T-helper 1 cell treated with Interleukin-12 subunit alpha and Interleukin-12 subunit beta and Interleukin-4 antibody, amounts not matched to agents 30 μg/mL and 1 μg/mL, for 36 hours (primary cell): ENCODE measurements at regions not wholly inside any gene's neighbourhood (a gene's known extent, or its start where the extent isn't known, plus 50 kb on each side); places are given as distances from the start of the nearest gene placed in this dataset.

ENCODE experiments used
- H3K27ac Mint-ChIP-seq: one replicate; pipeline ENCODE4 v1.8.0; 2021; ENCODE audit warnings: mild to moderate bottlenecking, mixed read lengths
- H3K27me3 Mint-ChIP-seq: one replicate; pipeline ENCODE4 v1.8.0; 2021; ENCODE audit warnings: low read depth, mixed read lengths
- H3K36me3 Mint-ChIP-seq: one replicate; pipeline ENCODE4 v1.8.0; 2021; ENCODE audit warnings: low read depth, mixed read lengths
- H3K4me1 Mint-ChIP-seq: one replicate; pipeline ENCODE4 v1.8.0; 2021; ENCODE audit warnings: low read depth, mixed read lengths
- H3K4me3 Mint-ChIP-seq: one replicate; pipeline ENCODE4 v1.8.0; 2021; ENCODE audit warnings: mild to moderate bottlenecking, moderate library complexity, mixed read lengths
- H3K9me3 Mint-ChIP-seq: one replicate; pipeline ENCODE4 v1.8.0; 2021; ENCODE audit warnings: mixed read lengths

DNA sequence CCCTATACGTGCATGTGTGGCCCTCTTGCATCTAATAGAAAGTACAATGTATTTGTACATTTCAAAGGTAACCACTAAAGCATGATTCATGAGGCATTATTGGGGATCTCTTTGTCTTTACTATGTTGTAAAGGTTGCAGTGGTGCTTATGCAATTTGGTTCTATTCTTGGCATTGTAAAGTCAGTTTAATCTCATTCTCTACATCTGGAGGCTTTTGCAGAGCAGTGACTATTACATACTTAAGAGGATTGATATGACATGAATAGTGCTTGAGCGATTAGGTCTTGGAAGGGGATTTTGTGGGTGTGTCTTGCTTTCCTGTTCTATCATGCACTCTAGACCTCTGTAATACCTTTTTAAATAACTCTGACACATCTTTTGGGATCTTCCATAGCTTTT, 610.0 kb downstream of the EFNB2 start:
- no peak overlapping the region for H3K27ac Mint-ChIP-seq
- H3K9me3 Mint-ChIP-seq = no peaks in the 10 kb centered on the region
- H3K36me3 Mint-ChIP-seq = no peaks in the 10 kb centered on the region
- no peak overlapping the region for H3K4me3 Mint-ChIP-seq
- no peaks in the 10 kb centered on the region for H3K4me1 Mint-ChIP-seq
- no peaks in the 10 kb centered on the region for H3K27me3 Mint-ChIP-seq

- H3K27me3 Mint-ChIP-seq = no peaks in the 10 kb centered on the region
- no peak overlapping the region for H3K4me3 Mint-ChIP-seq
- H3K27ac Mint-ChIP-seq = no peak overlapping the region
- H3K36me3 Mint-ChIP-seq = no peaks in the 10 kb centered on the region
- no peaks in the 10 kb centered on the region for H3K9me3 Mint-ChIP-seq
- H3K4me1 Mint-ChIP-seq = no peaks in the 10 kb centered on the region
Observed at GRCh38 chr13:105921711-105922110, 613.8 kb downstream of the EFNB2 start.

- H3K9me3 Mint-ChIP-seq = no peaks in the 10 kb centered on the region
- H3K4me3 Mint-ChIP-seq = no peak overlapping the region
- H3K27me3 Mint-ChIP-seq = no peaks in the 10 kb centered on the region
- H3K27ac Mint-ChIP-seq = no peak overlapping the region
- no peaks in the 10 kb centered on the region for H3K4me1 Mint-ChIP-seq
- no peaks in the 10 kb centered on the region for H3K36me3 Mint-ChIP-seq
Observed at GRCh38 chr13:105920370-105920769, 615.1 kb downstream of the EFNB2 start.

- Mint-ChIP-seq H3K36me3 (no peaks in the 10 kb centered on the region), H3K27ac (no peak overlapping the region), H3K9me3 (no peaks in the 10 kb centered on the region), H3K27me3 (no peaks in the 10 kb centered on the region), H3K4me3 (no peak overlapping the region), H3K4me1 (no peaks in the 10 kb centered on the region)
Observed at GRCh38 chr13:105918842-105919741, 616.4 kb downstream of the EFNB2 start.

DNA sequence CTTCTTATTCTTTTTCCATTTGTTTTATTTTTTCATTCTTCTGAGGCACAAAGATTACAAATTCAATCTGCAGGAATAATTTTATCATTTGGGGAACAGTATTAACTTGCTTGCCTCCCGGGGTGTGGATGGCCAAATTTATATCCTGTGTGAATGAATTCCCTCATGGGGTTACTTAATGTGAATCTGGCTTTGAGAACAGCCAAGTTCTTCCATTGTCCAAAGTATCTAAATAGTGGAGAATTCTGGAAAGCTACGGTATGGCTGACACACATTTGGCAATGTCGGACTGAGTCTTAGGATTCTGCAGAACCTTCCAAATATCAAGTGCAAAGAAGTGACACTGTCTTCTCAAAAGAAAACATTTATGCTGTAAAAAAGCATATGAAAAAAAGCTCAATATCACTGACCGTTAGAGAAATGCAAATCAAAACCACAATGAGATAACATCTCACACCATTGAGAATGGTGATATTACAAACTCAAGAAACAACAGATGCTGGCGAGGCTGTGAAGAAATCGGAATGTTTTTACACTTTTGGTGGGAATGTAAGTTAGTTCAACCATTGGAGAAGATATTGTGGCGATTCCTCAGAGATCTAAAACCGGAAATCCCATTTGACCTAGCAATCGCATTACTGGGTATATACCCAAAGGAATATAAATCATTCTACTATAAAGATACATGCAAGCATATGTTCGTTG, 620.2 kb downstream of the EFNB2 start:
- no peaks in the 10 kb centered on the region for H3K36me3 Mint-ChIP-seq
- H3K27me3 Mint-ChIP-seq = peaks cover 5% of the 10 kb centered on the region
- H3K9me3 Mint-ChIP-seq = no peaks in the 10 kb centered on the region
- no peak overlapping the region for H3K27ac Mint-ChIP-seq
- no peaks in the 10 kb centered on the region for H3K4me1 Mint-ChIP-seq
- no peak overlapping the region for H3K4me3 Mint-ChIP-seq

- Mint-ChIP-seq H3K4me3 (no peak overlapping the region), H3K27me3 (peaks cover 7% of the 10 kb centered on the region), H3K4me1 (no peaks in the 10 kb centered on the region), H3K9me3 (no peaks in the 10 kb centered on the region), H3K27ac (no peak overlapping the region), H3K36me3 (no peaks in the 10 kb centered on the region)
Observed at GRCh38 chr13:105914291-105915036, 621.0 kb downstream of the EFNB2 start.

DNA sequence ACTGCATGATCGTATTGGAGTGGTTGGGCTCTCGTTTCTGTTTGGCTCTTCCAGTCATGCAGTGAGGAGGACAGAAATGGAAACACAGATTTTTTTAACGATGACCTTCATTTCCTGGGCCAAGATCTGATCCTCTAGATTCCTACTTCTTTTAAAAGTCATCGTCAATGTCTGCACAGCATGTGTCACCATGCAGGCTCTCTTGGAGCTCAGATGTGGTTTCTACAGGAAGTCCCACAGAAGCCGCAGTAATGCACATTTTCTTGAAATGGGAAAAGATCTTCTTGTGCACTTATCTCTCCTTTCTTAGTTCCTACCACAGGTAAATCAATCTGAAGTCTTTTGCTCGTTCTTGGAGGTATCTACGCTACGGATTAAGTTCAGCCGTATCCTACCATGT, 626.9 kb downstream of the EFNB2 start:
- H3K36me3 Mint-ChIP-seq = no peaks in the 10 kb centered on the region
- peak overlapping the region; percentile 23 for H3K4me3 Mint-ChIP-seq
- no peaks in the 10 kb centered on the region for H3K9me3 Mint-ChIP-seq
- H3K27me3 Mint-ChIP-seq = peaks cover 15% of the 10 kb centered on the region
- H3K27ac Mint-ChIP-seq = no peak overlapping the region
- H3K4me1 Mint-ChIP-seq = peaks cover 7% of the 10 kb centered on the region

DNA sequence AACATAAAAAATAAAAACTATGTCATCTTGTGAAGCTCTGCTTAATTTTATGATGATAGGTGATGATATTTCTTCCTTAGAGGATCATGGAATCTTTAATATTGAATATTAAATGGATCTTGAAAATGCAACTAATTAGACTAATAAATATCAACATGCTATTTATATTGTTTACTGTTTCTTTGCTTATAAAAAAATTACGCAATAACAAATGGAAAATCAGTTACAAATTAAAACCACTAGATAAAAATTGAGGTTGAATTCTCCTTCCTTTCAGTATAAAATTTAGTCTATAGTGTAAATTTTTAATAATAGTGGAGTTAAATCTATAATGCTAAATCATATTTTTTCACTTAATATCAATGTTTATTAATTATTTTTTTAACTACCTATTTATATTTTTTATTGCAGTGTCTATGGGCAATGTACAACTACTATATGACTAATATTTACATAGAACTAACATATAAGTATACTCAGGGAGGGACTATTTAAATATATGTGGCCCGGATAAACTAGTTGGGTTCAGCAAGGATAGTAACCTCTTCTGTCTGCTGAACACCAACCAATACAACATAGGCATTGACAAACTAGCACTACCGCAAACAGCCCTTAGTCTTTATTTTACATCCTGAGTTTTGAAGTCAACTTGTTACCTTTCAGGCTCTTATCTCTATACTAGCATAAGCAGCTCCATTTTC, 628.0 kb downstream of the EFNB2 start:
- Mint-ChIP-seq H3K9me3 (no peaks in the 10 kb centered on the region), H3K27me3 (peaks cover 15% of the 10 kb centered on the region), H3K4me1 (peaks cover 7% of the 10 kb centered on the region), H3K36me3 (no peaks in the 10 kb centered on the region), H3K27ac (no peak overlapping the region), H3K4me3 (no peak overlapping the region)

GRCh38 chr13:105906746-105907145, 628.7 kb downstream of the EFNB2 start:
- Mint-ChIP-seq H3K4me3 (no peak overlapping the region), H3K9me3 (no peaks in the 10 kb centered on the region), H3K36me3 (no peaks in the 10 kb centered on the region), H3K4me1 (peaks cover 7% of the 10 kb centered on the region), H3K27me3 (peaks cover 15% of the 10 kb centered on the region), H3K27ac (no peak overlapping the region)

- no peak overlapping the region for H3K27ac Mint-ChIP-seq
- no peak overlapping the region for H3K4me3 Mint-ChIP-seq
Observed at GRCh38 chr13:105904034-105904742, 631.3 kb downstream of the EFNB2 start.

DNA sequence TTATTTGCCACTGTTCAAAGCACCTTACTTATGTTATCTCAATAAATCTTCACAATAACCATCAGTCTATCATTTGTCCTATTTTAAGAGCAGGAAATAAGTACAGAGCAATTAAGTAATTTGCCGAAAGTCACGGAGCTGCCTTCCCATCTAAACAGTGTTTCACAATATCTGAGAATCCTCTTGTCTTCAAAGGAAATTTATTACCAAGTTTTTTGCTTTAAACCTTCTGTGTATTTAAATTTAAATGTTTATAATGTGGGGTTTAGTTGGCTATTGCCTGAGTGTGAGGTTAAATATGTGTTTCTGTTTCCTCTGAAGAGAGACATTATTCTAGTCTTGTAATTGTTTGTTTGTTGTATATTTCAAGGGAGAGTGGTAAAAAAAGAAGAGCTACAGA, 633.1 kb downstream of the EFNB2 start:
- peaks cover 4% of the 10 kb centered on the region for H3K9me3 Mint-ChIP-seq
- no peak overlapping the region for H3K4me3 Mint-ChIP-seq
- H3K27ac Mint-ChIP-seq = no peak overlapping the region
- no peaks in the 10 kb centered on the region for H3K4me1 Mint-ChIP-seq
- H3K27me3 Mint-ChIP-seq = peaks cover 3% of the 10 kb centered on the region
- H3K36me3 Mint-ChIP-seq = no peaks in the 10 kb centered on the region

More at GRCh38 chr13:105904034-105904742, 631.3 kb downstream of the EFNB2 start:
- H3K27me3 Mint-ChIP-seq = peaks cover 6% of the 10 kb centered on the region
- peaks cover 7% of the 10 kb centered on the region for H3K4me1 Mint-ChIP-seq
- no peaks in the 10 kb centered on the region for H3K36me3 Mint-ChIP-seq
- H3K9me3 Mint-ChIP-seq = no peaks in the 10 kb centered on the region

DNA sequence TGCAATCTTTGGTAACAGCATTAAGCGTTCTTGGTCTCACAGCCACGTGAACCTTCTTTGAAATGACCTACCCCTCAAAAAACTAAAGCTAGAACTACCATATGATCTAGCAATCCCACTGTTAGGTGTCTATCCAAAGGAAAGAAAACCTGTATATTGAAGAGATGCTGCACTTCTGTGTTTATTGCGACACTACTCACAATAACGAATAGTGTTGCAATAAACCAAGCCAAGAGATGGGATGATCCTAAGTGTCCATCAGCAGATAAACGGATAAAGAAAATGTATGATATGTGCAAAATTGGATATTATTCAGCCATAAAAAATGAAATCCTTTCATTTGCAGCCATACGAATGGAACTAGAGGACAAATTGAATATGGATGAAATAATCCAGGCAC, 637.9 kb downstream of the EFNB2 start:
- H3K9me3 Mint-ChIP-seq = peaks cover 4% of the 10 kb centered on the region
- no peaks in the 10 kb centered on the region for H3K4me1 Mint-ChIP-seq
- no peaks in the 10 kb centered on the region for H3K27me3 Mint-ChIP-seq
- H3K27ac Mint-ChIP-seq = no peak overlapping the region
- H3K36me3 Mint-ChIP-seq = no peaks in the 10 kb centered on the region
- H3K4me3 Mint-ChIP-seq = no peak overlapping the region

GRCh38 chr13:105894697-105895096, 640.8 kb downstream of the EFNB2 start:
- Mint-ChIP-seq H3K27me3 (no peaks in the 10 kb centered on the region), H3K27ac (no peak overlapping the region), H3K4me1 (no peaks in the 10 kb centered on the region), H3K36me3 (no peaks in the 10 kb centered on the region), H3K4me3 (no peak overlapping the region), H3K9me3 (peaks cover 4% of the 10 kb centered on the region)

DNA sequence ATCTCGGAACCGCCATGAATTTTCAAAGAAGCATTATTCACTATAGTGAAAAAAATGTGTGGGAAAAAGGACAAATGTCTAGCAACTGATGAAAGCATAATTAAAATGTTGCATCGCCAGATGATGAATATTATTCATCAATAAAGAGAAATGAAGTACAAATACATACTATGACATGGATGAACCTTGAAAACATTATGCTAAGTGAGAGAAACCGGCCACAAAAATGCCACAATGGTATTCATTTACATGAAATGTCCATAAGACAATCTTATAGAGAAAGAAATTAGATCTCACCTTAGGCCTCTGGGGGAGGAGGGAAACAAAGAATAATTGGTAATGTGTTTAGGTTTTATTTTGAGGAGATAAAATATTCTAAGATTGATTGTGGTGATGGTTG, 645.0 kb downstream of the EFNB2 start:
- no peaks in the 10 kb centered on the region for H3K36me3 Mint-ChIP-seq

More for the DNA sequence above, 645.0 kb downstream of the EFNB2 start:
- H3K9me3 Mint-ChIP-seq = no peaks in the 10 kb centered on the region
- no peaks in the 10 kb centered on the region for H3K27me3 Mint-ChIP-seq
- no peak overlapping the region for H3K4me3 Mint-ChIP-seq
- no peaks in the 10 kb centered on the region for H3K4me1 Mint-ChIP-seq
- H3K27ac Mint-ChIP-seq = no peak overlapping the region
